ENCODE measurements at regions not wholly inside any gene's neighbourhood (a gene's known extent, or its start where the extent isn't known, plus 50 kb on each side); places are given as distances from the start of the nearest gene placed in this dataset.

DNA sequence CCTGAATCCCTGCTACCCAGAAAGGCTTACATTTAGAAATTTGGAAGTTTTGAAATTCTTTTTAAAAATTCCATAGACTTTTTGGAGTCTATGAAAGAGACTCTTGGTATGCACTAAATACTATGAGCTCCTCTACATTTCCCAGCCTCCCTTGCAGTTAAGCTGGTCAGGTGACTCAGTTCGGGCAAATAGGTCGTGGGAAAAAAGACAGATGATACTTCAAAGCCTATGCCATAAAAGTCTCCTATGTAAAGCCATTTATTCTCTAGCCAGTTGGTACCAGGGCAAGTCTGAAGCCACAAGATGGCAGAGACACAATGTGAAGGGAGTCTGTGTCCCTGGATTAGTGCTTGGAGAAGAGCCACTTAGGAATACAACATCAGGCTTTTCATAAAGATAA lies 101.8 kb downstream of the BOD1 start:
- H3K36me3 ChIP-seq: no peaks in the 10 kb centered on the region
- no peak overlapping the region for H3K9ac ChIP-seq

DNA sequence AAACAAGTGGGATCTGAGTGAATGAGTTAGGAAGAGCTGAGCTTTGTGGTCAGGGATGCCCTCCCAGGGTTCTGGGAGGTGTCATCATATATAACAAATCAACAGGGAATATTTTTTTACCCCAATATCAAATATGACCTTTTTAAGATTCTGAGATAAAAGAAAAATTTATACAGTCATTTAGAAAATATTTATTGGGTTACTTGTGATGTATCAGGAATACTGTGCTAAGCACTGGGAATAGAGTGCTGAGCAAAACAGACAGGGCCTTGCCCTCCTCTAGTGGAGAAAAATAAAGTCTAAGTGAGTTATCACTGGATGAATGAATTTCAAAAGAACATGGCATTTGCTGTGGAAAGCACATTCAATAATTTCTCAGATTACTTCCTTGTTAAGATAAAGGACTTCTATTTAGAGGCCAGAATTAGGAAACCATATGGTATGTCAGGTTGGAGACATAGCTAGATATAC lies 102.9 kb downstream of the BOD1 start:
- Histone ChIP-seq H3K9ac (no peak overlapping the region; a peak in 1 of 22 replicates), H3K4me2 (peak overlapping the region in 5 of 11 experiments; percentile 2 to 49 (median 18); a peak in 4 of 22 replicates), H4K20me1 (no peaks in the 10 kb centered on the region), H3K4me1 (peaks cover 0 to 9% (median 6%) of the 10 kb centered on the region in 10 experiments; a peak in 11 of 20 replicates), H3K27ac (no peak overlapping the region), H3K27me3 (no peaks in the 10 kb centered on the region), H3K9me3 (replicated peaks in 1 of 11) (peaks cover 0 to 5% (median 0%) of the 10 kb centered on the region in 11 experiments; a peak in 5 of 22 replicates), H3K36me3 (no peaks in the 10 kb centered on the region), H3K4me3 (no peak overlapping the region)
- TF ChIP-seq Cebpa-rat (IDR thresholded peaks at IDR 0.05): no peak

More for the DNA sequence above, 101.8 kb downstream of the BOD1 start:
- TF ChIP-seq Cebpa-rat (IDR thresholded peaks at IDR 0.05): no peak
- Histone ChIP-seq H3K4me2 (no peak overlapping the region), H3K9me3 (replicated peaks in 1 of 11) (peaks cover 0 to 12% (median 8%) of the 10 kb centered on the region in 11 experiments; a peak in 11 of 22 replicates), H3K27me3 (no peaks in the 10 kb centered on the region), H4K20me1 (no peaks in the 10 kb centered on the region), H3K4me3 (no peak overlapping the region), H3K27ac (no peak overlapping the region), H3K4me1 (peaks cover 0 to 9% (median 6%) of the 10 kb centered on the region in 10 experiments; a peak in 11 of 20 replicates)

DNA sequence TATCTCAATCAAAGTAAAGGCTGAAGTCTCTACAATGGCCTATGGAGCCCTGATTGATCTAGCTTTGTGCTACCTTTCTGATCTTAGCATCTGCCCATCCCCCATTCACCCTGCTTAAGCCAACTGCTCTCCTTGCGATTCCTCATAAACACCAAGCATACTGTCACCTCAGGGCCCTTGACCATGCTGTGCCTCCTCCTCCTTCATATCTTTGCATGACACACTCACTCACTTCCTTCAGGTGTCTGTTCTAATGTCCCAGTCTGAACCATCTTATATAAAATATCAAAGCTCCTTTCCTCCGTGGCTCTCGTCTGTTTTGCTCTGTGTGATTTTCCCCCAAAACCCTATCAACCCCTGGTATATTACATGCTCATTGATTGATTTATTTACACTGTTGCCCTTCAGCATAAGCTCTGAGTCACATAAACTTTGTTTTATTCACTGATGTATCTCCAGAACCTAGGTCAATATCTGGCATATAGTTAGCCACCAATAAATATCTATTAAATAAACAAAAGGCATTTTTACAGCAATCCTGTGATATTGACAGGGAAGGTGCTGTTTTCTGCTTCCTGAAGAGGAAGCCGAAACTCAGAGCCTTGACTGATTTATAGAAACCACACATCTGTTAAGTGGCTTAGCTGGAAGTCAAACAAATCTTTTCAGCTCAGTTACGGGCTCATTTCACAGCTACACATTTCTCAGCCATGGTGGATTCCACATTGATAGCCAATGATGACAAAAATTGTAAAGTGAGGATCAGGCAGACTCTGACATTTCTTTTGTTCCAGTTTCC lies 103.6 kb downstream of the BOD1 start:
- H4K20me1 ChIP-seq: no peaks in the 10 kb centered on the region
- H3K4me1 ChIP-seq: peaks cover 0 to 9% (median 6%) of the 10 kb centered on the region in 10 experiments; a peak in 11 of 20 replicates
- peaks cover 0 to 5% (median 0%) of the 10 kb centered on the region in 11 experiments; a peak in 2 of 22 replicates for H3K9me3 ChIP-seq (replicated peaks in 1 of 11)
- H3K27me3 ChIP-seq: no peaks in the 10 kb centered on the region
- no peak overlapping the region; a peak in 1 of 22 replicates for H3K9ac ChIP-seq
- H3K4me2 ChIP-seq: peak overlapping the region in 5 of 11 experiments; percentile 2 to 49 (median 18); a peak in 4 of 22 replicates
- H3K27ac ChIP-seq: no peak overlapping the region
- TF ChIP-seq Cebpa-rat (IDR thresholded peaks at IDR 0.05): no peak
- H3K4me3 ChIP-seq: no peak overlapping the region
- H3K36me3 ChIP-seq: no peaks in the 10 kb centered on the region

DNA sequence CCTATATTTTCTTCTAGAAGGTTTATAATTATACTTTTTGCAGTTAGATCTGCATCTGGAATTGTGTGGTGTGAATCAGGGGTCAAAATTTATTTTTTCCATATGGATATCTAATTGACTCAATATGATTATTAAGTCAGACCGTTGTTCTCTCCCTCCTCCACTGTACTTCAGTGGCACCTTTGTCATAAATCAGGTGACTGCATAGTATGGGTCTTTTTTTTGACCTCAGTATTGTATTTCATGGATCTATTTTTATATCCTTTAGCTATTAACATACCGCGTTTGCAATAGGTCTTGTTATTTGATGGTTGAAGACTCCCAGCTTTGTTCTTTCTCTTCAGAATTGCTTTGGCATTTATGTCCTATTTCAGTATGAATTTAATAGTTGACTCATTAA lies 107.4 kb downstream of the BOD1 start:
- Histone ChIP-seq H3K4me3 (no peak overlapping the region), H3K9ac (no peak overlapping the region), H3K27ac (no peak overlapping the region)

DNA sequence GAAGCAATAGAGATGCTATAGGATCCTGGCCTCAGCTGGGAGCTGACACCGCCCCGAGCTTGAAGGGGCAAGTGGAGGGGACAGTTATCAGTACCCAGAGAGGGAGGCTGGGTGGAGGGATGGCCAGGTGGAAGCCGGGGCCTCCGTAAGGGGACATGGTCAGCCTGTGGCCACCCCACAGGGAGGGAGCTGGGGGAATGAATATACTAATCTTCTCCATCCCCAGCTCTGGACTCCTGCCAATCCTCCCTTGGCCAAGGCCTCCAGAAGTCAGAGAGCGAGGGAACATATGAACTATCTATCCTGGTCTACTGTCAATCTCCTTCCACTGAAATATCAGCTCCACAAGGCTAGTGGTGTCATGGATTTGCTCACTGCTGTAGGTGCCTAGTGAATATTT lies 109.3 kb downstream of the BOD1 start:
- Histone ChIP-seq H3K27me3 (no peaks in the 10 kb centered on the region), H3K4me3 (no peak overlapping the region)
- no peak for TF ChIP-seq Cebpa-rat (IDR thresholded peaks at IDR 0.05)

More for the DNA sequence above, 107.4 kb downstream of the BOD1 start:
- Histone ChIP-seq H3K36me3 (peaks cover 0 to 8% (median 0%) of the 10 kb centered on the region in 11 experiments; a peak in 1 of 22 replicates), H3K9me3 (replicated peaks in 1 of 11) (peaks cover 7 to 17% (median 9%) of the 10 kb centered on the region in 11 experiments; a peak in 21 of 22 replicates), H3K27me3 (no peaks in the 10 kb centered on the region), H3K4me2 (no peak overlapping the region), H4K20me1 (no peaks in the 10 kb centered on the region), H3K4me1 (peaks cover 0 to 9% (median 6%) of the 10 kb centered on the region in 10 experiments; a peak in 11 of 20 replicates)
- no peak for TF ChIP-seq Cebpa-rat (IDR thresholded peaks at IDR 0.05)

DNA sequence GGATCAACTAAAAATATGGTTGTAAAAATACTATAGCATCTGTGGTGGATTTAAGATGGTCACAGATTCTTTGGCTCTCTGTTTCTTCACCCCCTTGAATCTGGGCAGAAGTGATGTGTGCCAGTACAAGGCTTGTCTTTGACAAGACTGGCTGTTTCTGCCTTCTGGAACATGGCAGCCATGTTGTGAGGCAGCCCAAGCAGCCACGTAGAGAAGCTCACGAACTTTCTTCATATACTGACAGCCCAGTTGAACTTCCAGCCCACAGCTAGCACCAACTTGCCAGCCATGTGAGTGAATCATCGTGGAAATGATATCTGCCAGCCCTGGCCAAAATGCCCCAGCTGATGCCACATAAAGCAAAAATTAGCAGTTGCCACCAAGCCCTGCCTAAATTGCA lies 110.8 kb downstream of the BOD1 start:
- H3K27ac ChIP-seq: no peak overlapping the region
- no peak overlapping the region for H3K9ac ChIP-seq
- peaks cover 7 to 17% (median 9%) of the 10 kb centered on the region in 11 experiments; a peak in 21 of 22 replicates for H3K9me3 ChIP-seq (replicated peaks in 1 of 11)
- H3K4me3 ChIP-seq: no peak overlapping the region
- H3K4me1 ChIP-seq: no peaks in the 10 kb centered on the region
- peaks cover 0 to 8% (median 0%) of the 10 kb centered on the region in 11 experiments; a peak in 1 of 22 replicates for H3K36me3 ChIP-seq
- H3K4me2 ChIP-seq: no peak overlapping the region
- H3K27me3 ChIP-seq: no peaks in the 10 kb centered on the region
- H4K20me1 ChIP-seq: no peaks in the 10 kb centered on the region
- TF ChIP-seq Cebpa-rat (IDR thresholded peaks at IDR 0.05): no peak

More for the DNA sequence above, 109.3 kb downstream of the BOD1 start:
- H3K9me3 ChIP-seq (replicated peaks in 1 of 11): peaks cover 7 to 17% (median 9%) of the 10 kb centered on the region in 11 experiments; a peak in 21 of 22 replicates
- no peak overlapping the region for H3K27ac ChIP-seq
- H3K4me2 ChIP-seq: no peak overlapping the region
- peaks cover 0 to 8% (median 0%) of the 10 kb centered on the region in 11 experiments; a peak in 1 of 22 replicates for H3K36me3 ChIP-seq
- H3K4me1 ChIP-seq: no peaks in the 10 kb centered on the region
- no peak overlapping the region for H3K9ac ChIP-seq
- H4K20me1 ChIP-seq: no peaks in the 10 kb centered on the region

DNA sequence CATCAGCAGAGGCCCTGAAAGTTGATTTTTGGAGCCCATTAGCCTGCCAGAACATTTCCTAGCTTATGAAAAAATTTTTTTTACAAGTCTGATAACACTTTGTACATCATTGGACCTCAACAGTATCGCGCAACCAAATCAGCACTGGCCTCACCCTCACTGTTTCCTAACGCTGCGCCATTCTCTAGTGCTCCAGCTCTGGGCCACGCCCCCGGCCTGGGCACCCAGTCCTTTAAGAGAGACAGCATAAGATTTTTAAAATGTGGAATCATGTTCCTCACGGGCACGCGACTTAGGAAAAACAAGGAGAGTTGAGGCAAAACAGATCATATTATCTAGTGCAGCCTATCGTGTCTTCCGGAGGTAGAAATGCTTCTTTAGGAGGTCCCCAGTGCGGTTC lies 114.5 kb downstream of the BOD1 start:
- H3K27me3 ChIP-seq: no peaks in the 10 kb centered on the region
- H3K36me3 ChIP-seq: peaks cover 0 to 8% (median 0%) of the 10 kb centered on the region in 11 experiments; a peak in 1 of 22 replicates
- no peak overlapping the region for H3K4me3 ChIP-seq
- no peak overlapping the region for H3K27ac ChIP-seq
- no peaks in the 10 kb centered on the region for H3K4me1 ChIP-seq
- no peaks in the 10 kb centered on the region for H4K20me1 ChIP-seq
- H3K4me2 ChIP-seq: no peak overlapping the region
- peaks cover 7 to 17% (median 9%) of the 10 kb centered on the region in 11 experiments; a peak in 21 of 22 replicates for H3K9me3 ChIP-seq (replicated peaks in 1 of 11)
- no peak overlapping the region for H3K9ac ChIP-seq
- no peak for TF ChIP-seq Cebpa-rat (IDR thresholded peaks at IDR 0.05)

DNA sequence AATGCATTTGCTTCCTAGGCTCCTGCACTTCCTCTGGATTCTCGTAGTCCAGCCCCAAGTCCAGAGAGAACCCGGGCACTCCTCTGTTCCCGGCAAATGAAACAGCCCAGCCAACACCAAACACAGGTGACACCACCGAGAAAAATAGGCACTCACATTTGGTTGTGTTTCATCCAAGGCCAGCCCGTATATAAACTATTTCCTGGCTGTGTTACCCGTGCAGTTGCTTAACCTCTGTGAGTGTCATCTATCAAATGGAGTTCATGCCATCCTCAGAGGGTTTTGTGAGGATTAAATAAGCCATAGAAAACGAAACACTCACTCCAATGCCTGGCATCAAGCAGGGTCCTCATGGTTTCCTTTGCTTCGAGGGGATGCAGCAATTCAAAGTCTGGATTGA lies 115.2 kb downstream of the BOD1 start:
- H3K36me3 ChIP-seq: peaks cover 0 to 7% (median 0%) of the 10 kb centered on the region in 11 experiments; a peak in 1 of 22 replicates
- no peak overlapping the region for H3K4me2 ChIP-seq
- no peaks in the 10 kb centered on the region for H3K27me3 ChIP-seq
- H4K20me1 ChIP-seq: no peaks in the 10 kb centered on the region
- H3K9ac ChIP-seq: no peak overlapping the region
- no peak overlapping the region for H3K4me3 ChIP-seq
- H3K9me3 ChIP-seq (replicated peaks in 1 of 11): peaks cover 7 to 17% (median 9%) of the 10 kb centered on the region in 11 experiments; a peak in 21 of 22 replicates
- no peak for TF ChIP-seq Cebpa-rat (IDR thresholded peaks at IDR 0.05)
- H3K4me1 ChIP-seq: no peaks in the 10 kb centered on the region
- no peak overlapping the region for H3K27ac ChIP-seq

DNA sequence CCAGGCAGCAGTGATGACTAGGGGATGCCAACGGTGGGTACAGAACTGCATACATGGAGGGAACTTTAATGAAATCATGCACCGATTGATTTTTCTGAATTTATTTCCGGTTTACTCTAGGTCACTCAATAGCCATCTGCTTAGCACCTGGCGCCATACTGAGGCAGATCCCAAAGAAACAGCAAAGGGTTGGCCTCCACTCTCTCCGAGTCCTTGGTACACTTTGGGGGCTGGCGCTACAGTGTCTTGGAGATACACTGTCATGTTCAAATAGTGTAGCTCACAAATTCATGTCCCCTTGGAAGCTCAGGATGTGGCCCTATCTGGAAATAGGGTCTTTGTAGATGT lies 116.3 kb downstream of the BOD1 start:
- H3K9ac ChIP-seq: no peak overlapping the region
- H3K27ac ChIP-seq: no peak overlapping the region
- no peaks in the 10 kb centered on the region for H3K36me3 ChIP-seq
- peaks cover 0 to 8% (median 0%) of the 10 kb centered on the region in 11 experiments; a peak in 6 of 22 replicates for H3K9me3 ChIP-seq (replicated peaks in 1 of 11)
- no peak for TF ChIP-seq Cebpa-rat (IDR thresholded peaks at IDR 0.05)
- no peaks in the 10 kb centered on the region for H3K4me1 ChIP-seq
- no peaks in the 10 kb centered on the region for H4K20me1 ChIP-seq
- H3K4me3 ChIP-seq: no peak overlapping the region
- no peaks in the 10 kb centered on the region for H3K27me3 ChIP-seq
- H3K4me2 ChIP-seq: no peak overlapping the region

Measured in BLaER1 treated with 17β-estradiol and CSF1 and Interleukin-3, amounts not matched to agents 10 nM and 100 nM (cell line).